K562 (cell line): ENCODE measurements at regions not wholly inside any gene's neighbourhood (a gene's known extent, or its start where the extent isn't known, plus 50 kb on each side); places are given as distances from the start of the nearest gene placed in this dataset.

ENCODE experiments used
- ATAC-seq: fragments of 200-7000 bp; cut with Tn5 transposase; 3 replicates; pipeline ENCODE4 v1.9.1; 2020; ENCODE audit warnings: moderate library complexity
- BruUV-seq: library from RNA; stranded (reverse); fragments of 400-500 nt; replicated peaks from 2 replicates; lab custom pipeline; 2021; lab: Mats Ljungman, UMichigan
- CTCF ChIA-PET: fragments of 300-600 bp; formaldehyde crosslinking; extraction: SDS; loops from one replicate; lab custom pipeline; 2021; ENCODE audit warnings: low intra/inter-chr PET ratio; lab: Yijun Ruan, JAX
- POLR2A ChIA-PET: fragments of 300-600, 350-650 bp; sonication (Branson Sonifier 250); formaldehyde crosslinking; extraction: SDS; loops from one replicate; lab custom pipeline; 2021; ENCODE audit warnings: antibody characterized with exemption, inconsistent platforms; lab: Yijun Ruan, JAX
- DNase-seq, 4 experiments: peaks; one replicate each; pipeline versions ENCODE4 v3.0.0 to v3.0.0-alpha.2; 2011 to 2018; ENCODE audit warnings: low spot score in 3 of 4, mixed read lengths in 3 of 4; ENCODE audit errors: extremely low read depth in 1 of 4
- FAIRE-seq: peaks from 2 replicates; lab custom pipeline; 2011; peaks lifted over from hg19 to GRCh38; lab: Jason Lieb, UNC
- H2AFZ ChIP-seq: 2 replicates; pipeline ENCODE4 v1.6.0; 2011; ENCODE audit warnings: low read depth, low read length, control low read depth, inconsistent platforms
- H3K27ac ChIP-seq: fragments of 200-600 bp; 3 replicates; pipeline ENCODE4 v1.8.0; 2011; ENCODE audit warnings: low read depth, mild to moderate bottlenecking, control low read depth, inconsistent platforms, low read length, moderate library complexity, mixed read lengths; ENCODE audit errors: extremely low read depth
- H3K27me3 ChIP-seq, 2 experiments: fragments of 300-600 bp in 1 of 2; 2 replicates in 1 of 2; 3 replicates in 1 of 2; pipeline versions ENCODE4 v1.6.0 to v1.8.0; 2011; ENCODE audit warnings: inconsistent platforms in 2 of 2, low read length in 2 of 2, mild to moderate bottlenecking in 1 of 2, mixed read lengths in 1 of 2, moderate library complexity in 1 of 2; ENCODE audit not compliant: control insufficient read depth in 2 of 2, insufficient read depth in 2 of 2
- H3K36me3 ChIP-seq: fragments of 300-600 bp; 3 replicates; pipeline ENCODE4 v1.8.0; 2011; ENCODE audit warnings: mild to moderate bottlenecking, low read length, inconsistent platforms; ENCODE audit not compliant: control insufficient read depth, insufficient read depth
- H3K4me1 ChIP-seq, 2 experiments: fragments of 200-600 bp in 1 of 2; replicated peaks in 1 of 2; 2 replicates in 1 of 2; 3 replicates in 1 of 2; pipeline versions ENCODE4 v1.5.1 to v1.8.0; 2011; ENCODE audit warnings: inconsistent platforms in 2 of 2, low read length in 2 of 2, mild to moderate bottlenecking in 1 of 2, mixed read lengths in 1 of 2, moderate library complexity in 1 of 2; ENCODE audit not compliant: control insufficient read depth in 2 of 2, insufficient read depth in 2 of 2
- H3K4me2 ChIP-seq: 2 replicates; pipeline ENCODE4 v1.6.1; 2011; ENCODE audit warnings: low read length, control low read depth, inconsistent platforms, mixed read lengths; ENCODE audit not compliant: insufficient read depth
- H3K4me3 ChIP-seq: fragments of 200-600 bp; sonication (generic), shearing (Covaris generic); 2 replicates; pipeline ENCODE4 v1.5.1; 2016; ENCODE audit warnings: control low read depth, inconsistent platforms
- H3K79me2 ChIP-seq: fragments of 200-600 bp; 3 replicates; pipeline ENCODE4 v1.8.0; 2011; ENCODE audit warnings: low read length, inconsistent platforms; ENCODE audit not compliant: control insufficient read depth, insufficient read depth
- H3K9ac ChIP-seq, 2 experiments: 2 replicates each; pipeline versions ENCODE4 v1.6.0 to v1.6.1; 2011; ENCODE audit warnings: low read depth in 2 of 2, low read length in 2 of 2, control low read depth in 1 of 2, inconsistent platforms in 1 of 2, mild to moderate bottlenecking in 1 of 2, mixed read lengths in 1 of 2; ENCODE audit not compliant: insufficient read depth in 1 of 2
- H3K9me1 ChIP-seq: one replicate; pipeline ENCODE4 v1.6.0; 2011; ENCODE audit warnings: inconsistent platforms, mild to moderate bottlenecking, low read length, moderate library complexity; ENCODE audit not compliant: control insufficient read depth, insufficient read depth
- H3K9me3 ChIP-seq: replicated peaks from 2 replicates; pipeline ENCODE4 v1.5.1; 2011; ENCODE audit warnings: low read depth, low read length, inconsistent platforms; ENCODE audit not compliant: control insufficient read depth, insufficient read depth
- H4K20me1 ChIP-seq: replicated peaks from 2 replicates; pipeline ENCODE4 v1.6.1; 2011; ENCODE audit warnings: low read length, inconsistent platforms, mixed read lengths; ENCODE audit not compliant: control insufficient read depth, insufficient read depth
- CEBPG ChIP-seq, 3 experiments: fragments of 200-800 bp in 1 of 3; sonication (Bioruptor generic) in 1 of 3; sonication (generic) in 1 of 3; formaldehyde crosslinking in 1 of 3; IDR thresholded peaks in 2 of 3; conservative IDR thresholded peaks in 1 of 3; 2 replicates each; pipeline versions ENCODE4 v1.6.1 to v1.8.0; 2016 to 2022; ENCODE audit warnings: missing compliant biosample characterization in 2 of 3, missing genetic modification characterization in 2 of 3, mild to moderate bottlenecking in 1 of 3, missing genetic modification reagents in 1 of 3
- MTF1 ChIP-seq: fragments of 250-450 bp; sonication (Bioruptor Pico); IDR thresholded peaks from 2 replicates; pipeline ENCODE4 v1.9.0; 2021; ENCODE audit warnings: moderate library complexity, mild to moderate bottlenecking, inconsistent platforms, borderline replicate concordance
- RBM39 ChIP-seq: fragments of 200-400 bp; formaldehyde crosslinking; optimal IDR thresholded peaks from 2 replicates; pipeline ENCODE3; 2018; ENCODE audit warnings: low read depth, low read length
- WGBS: fragments of 100-300 bp; shearing (Covaris generic); methylation state at CpG from one replicate; pipeline ENCODE4 v1.1.6; 2016; ENCODE audit warnings: low coverage, mixed read lengths; ENCODE audit not compliant: insufficient coverage; ENCODE audit errors: missing lambda C conversion rate; 5-methylcytosine and 5-hydroxymethylcytosine counted together
- in situ Hi-C: fragments of 300-500 bp; cut with MboI; formaldehyde crosslinking; loops from 4 replicates; pipeline ENCODE4 v1.15.0; 2018; ENCODE audit warnings: inconsistent platforms, mixed read lengths
- intact Hi-C: fragments of 100-400 bp; cut with micrococcal nuclease; formaldehyde crosslinking; loops from 2 replicates; pipeline ENCODE4 v1.14.2; 2022

- intact Hi-C loops (no loop called here), in situ Hi-C loops (no loop called here)
- H3K36me3 ChIP-seq: no peaks in the 10 kb centered on the region
- no peak overlapping the region for H3K4me3 ChIP-seq
- ChIA-PET CTCF (no interaction called here), POLR2A (interaction anchor here (1.0 to 1.5 kb wide), 2 partner anchors 9 to 92 kb away, joined by 3 to 4 read pairs; no protein-coding TSS in a partner anchor)
- DNase-seq (no peak), FAIRE-seq (no peak), ATAC-seq (no peak)
- H3K4me2 ChIP-seq: no peak overlapping the region
- H3K9me1 ChIP-seq: peaks cover 2% of the 10 kb centered on the region
- no peak overlapping the region for H3K27ac ChIP-seq
- WGBS: 0% methylated on average over 14 of the region's 22 CpGs
- no peaks in the 10 kb centered on the region for H3K9me3 ChIP-seq
- H4K20me1 ChIP-seq: no peaks in the 10 kb centered on the region
- H3K9ac ChIP-seq: no peak overlapping the region
- no peak overlapping the region for H2AFZ ChIP-seq
- BruUV-seq: no TSS peak
- TF ChIP-seq CEBPG (CRISPR knock-in tag; IDR thresholded peaks at IDR 0.05) (no peak), CEBPG (tag; conservative IDR thresholded peaks at IDR 0.05 in 1 of 2, IDR thresholded peaks at IDR 0.05 in 1 of 2) (no peak), RBM39 (no peak)
- no peaks in the 10 kb centered on the region for H3K4me1 ChIP-seq
- no peaks in the 10 kb centered on the region for H3K79me2 ChIP-seq
- peaks cover 11 to 77% of the 10 kb centered on the region in 2 experiments for H3K27me3 ChIP-seq
Measured at GRCh38 chr2:238567067-238567855, 140.5 kb downstream of the ASB1 start.

- in situ Hi-C loops (no loop called here), intact Hi-C loops (no loop called here)
- Histone ChIP-seq H4K20me1 (no peaks in the 10 kb centered on the region), H3K4me2 (no peak overlapping the region), H3K9ac (no peak overlapping the region), H3K27me3 (peaks cover 11 to 81% of the 10 kb centered on the region in 2 experiments), H3K36me3 (no peaks in the 10 kb centered on the region), H3K9me3 (no peaks in the 10 kb centered on the region), H3K4me1 (no peaks in the 10 kb centered on the region), H3K27ac (no peak overlapping the region), H3K79me2 (no peaks in the 10 kb centered on the region), H2AFZ (no peak overlapping the region), H3K4me3 (no peak overlapping the region), H3K9me1 (peaks cover 2% of the 10 kb centered on the region)
- no TSS peak for BruUV-seq
- CTCF ChIA-PET: no interaction called here
- no peak for TF ChIP-seq MTF1 (CRISPR knock-in tag)
- POLR2A ChIA-PET: interaction anchor here (1.5 kb wide), 1 partner anchor 8 kb away, joined by 4 read pairs; no protein-coding TSS in a partner anchor
- DNase-seq (no peak), ATAC-seq (no peak), FAIRE-seq (no peak)
- WGBS: 0% methylated on average over 4 of the region's 10 CpGs
Measured at GRCh38 chr2:238567996-238568395, 141.3 kb downstream of the ASB1 start.
